Activated CD4-positive, alpha-beta T cell treated with anti-CD3 and anti-CD28 coated beads, Interleukin-2, amount 50 U/mL, for 1 hour (primary cell): ENCODE measurements at regions not wholly inside any gene's neighbourhood (a gene's known extent, or its start where the extent isn't known, plus 50 kb on each side); places are given as distances from the start of the nearest gene placed in this dataset.

ENCODE experiments used
- DNase-seq: peaks from one replicate; pipeline ENCODE4 v3.0.0-alpha.2; 2020

- no peak for DNase-seq
These were observed 225.9 kb downstream of the SEC14L1 start for GRCh38 chr17:77366558-77367245.

GRCh38 chr17:77369544-77369971, 228.8 kb downstream of the SEC14L1 start:
- DNase-seq, result no peak

GRCh38 chr17:77370586-77370985, 229.8 kb downstream of the SEC14L1 start:
- no peak for DNase-seq

- no peak for DNase-seq
These were observed 230.5 kb downstream of the SEC14L1 start for GRCh38 chr17:77371117-77371887.

GRCh38 chr17:77371888-77372443, 231.2 kb downstream of the SEC14L1 start:
- DNase-seq, result no peak

- DNase-seq, result peak; percentile 48
These were observed 231.9 kb downstream of the SEC14L1 start for GRCh38 chr17:77372444-77373298.

GRCh38 chr17:77373299-77374169, 232.8 kb downstream of the SEC14L1 start:
- DNase-seq, result peak; percentile 41

- DNase-seq, result peak; percentile 71
These were observed 233.6 kb downstream of the SEC14L1 start for GRCh38 chr17:77374170-77374936.

- DNase-seq, result no peak
These were observed 234.5 kb downstream of the SEC14L1 start for GRCh38 chr17:77375108-77375916.

GRCh38 chr17:77375917-77376651, 235.3 kb downstream of the SEC14L1 start:
- DNase-seq, result peak; percentile 55

- no peak for DNase-seq
These were observed 236.3 kb downstream of the SEC14L1 start for GRCh38 chr17:77376795-77377709.

- no peak for DNase-seq
These were observed 237.0 kb downstream of the SEC14L1 start for GRCh38 chr17:77377710-77378235.

- DNase-seq, result no peak
These were observed 237.7 kb downstream of the SEC14L1 start for GRCh38 chr17:77378318-77379064.

- DNase-seq, result no peak
These were observed 238.3 kb downstream of the SEC14L1 start for GRCh38 chr17:77379065-77379428.

- no peak for DNase-seq
These were observed 239.1 kb downstream of the SEC14L1 start for GRCh38 chr17:77379832-77380231.

- no peak for DNase-seq
These were observed 239.8 kb downstream of the SEC14L1 start for GRCh38 chr17:77380395-77381184.
